Activated CD4-positive, alpha-beta memory T cell treated with anti-CD3 and anti-CD28 coated beads, Interleukin-2, amount 10 ng/mL, durations not matched to agents 7 days and 5 days (primary cell): ENCODE measurements at regions not wholly inside any gene's neighbourhood (a gene's known extent, or its start where the extent isn't known, plus 50 kb on each side); places are given as distances from the start of the nearest gene placed in this dataset.
A peak's percentile ranks its signal among the peaks of the same experiment; 100 is the strongest.
"Not testable (repeated sequence)": the region's sequence is repeated elsewhere in the genome, so short reads cannot be mapped to it uniquely, and the experiment has no call there.

ENCODE experiments used
- CTCF ChIA-PET: fragments of 350-600 bp; sonication (Branson Sonifier 250); formaldehyde crosslinking; loops from one replicate; lab custom pipeline; 2021; ENCODE audit warnings: antibody characterized with exemption, inconsistent platforms; lab: Charles Lee
- POLR2A ChIA-PET: fragments of 350-600 bp; sonication (Branson Sonifier 250); formaldehyde crosslinking; loops from one replicate; lab custom pipeline; 2021; ENCODE audit warnings: antibody characterized with exemption; lab: Charles Lee
- DNase-seq: peaks from one replicate; pipeline ENCODE4 v3.0.0-alpha.2; 2020
- H3K27ac Mint-ChIP-seq: one replicate; pipeline ENCODE4 v1.8.0; 2021; ENCODE audit warnings: mild to moderate bottlenecking, mixed read lengths
- H3K27me3 Mint-ChIP-seq: one replicate; pipeline ENCODE4 v1.8.0; 2021; ENCODE audit warnings: mixed read lengths
- H3K36me3 Mint-ChIP-seq: one replicate; pipeline ENCODE4 v1.8.0; 2021; ENCODE audit warnings: low read depth, mixed read lengths
- H3K4me1 Mint-ChIP-seq: one replicate; pipeline ENCODE4 v1.8.0; 2021; ENCODE audit warnings: mixed read lengths
- H3K4me3 Mint-ChIP-seq: one replicate; pipeline ENCODE4 v1.8.0; 2021; ENCODE audit warnings: mild to moderate bottlenecking, mixed read lengths
- H3K9me3 Mint-ChIP-seq: one replicate; pipeline ENCODE4 v1.8.0; 2021; ENCODE audit warnings: mixed read lengths

- ChIA-PET POLR2A (no interaction called here), CTCF (interaction anchor here (0.6 kb wide), 1 partner anchor 101 kb away, joined by 3 read pairs; no protein-coding TSS in a partner anchor)
- H3K9me3 Mint-ChIP-seq = no peaks in the 10 kb centered on the region
Observed at GRCh38 chr12:131618701-131619100, 92.2 kb upstream of the SFSWAP start.

DNA sequence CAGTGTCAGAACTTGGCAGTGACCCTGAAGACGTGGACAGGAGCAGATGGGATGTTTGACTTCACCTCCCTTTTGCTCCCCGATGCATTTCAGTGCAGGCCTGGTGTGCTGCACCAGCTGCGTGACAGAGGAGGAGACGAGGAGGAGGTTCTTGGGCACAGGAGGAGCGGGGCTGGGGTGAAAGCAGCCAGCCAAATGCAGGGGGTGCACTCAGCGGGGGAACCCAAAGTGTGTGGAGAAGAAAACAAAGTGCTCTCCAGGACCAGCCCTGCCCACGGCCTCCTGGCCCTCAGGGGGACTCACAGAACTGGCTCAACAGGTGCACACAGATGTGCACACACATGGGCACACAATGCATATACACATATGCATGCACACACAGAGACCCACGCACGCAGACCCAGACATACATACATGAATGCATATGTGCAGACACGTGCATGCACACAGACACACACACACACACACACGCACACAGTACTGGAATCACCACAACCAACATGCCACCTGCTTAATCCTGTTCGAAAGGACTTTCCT lies 91.7 kb upstream of the SFSWAP start:
- peaks cover 8% of the 10 kb centered on the region for H3K27me3 Mint-ChIP-seq

More at GRCh38 chr12:131618701-131619100, 92.2 kb upstream of the SFSWAP start:
- peaks cover 8% of the 10 kb centered on the region for H3K27me3 Mint-ChIP-seq
- no peak for DNase-seq
- H3K4me3 Mint-ChIP-seq = no peak overlapping the region
- H3K4me1 Mint-ChIP-seq = no peaks in the 10 kb centered on the region
- H3K36me3 Mint-ChIP-seq = no peaks in the 10 kb centered on the region
- H3K27ac Mint-ChIP-seq = no peak overlapping the region

DNA sequence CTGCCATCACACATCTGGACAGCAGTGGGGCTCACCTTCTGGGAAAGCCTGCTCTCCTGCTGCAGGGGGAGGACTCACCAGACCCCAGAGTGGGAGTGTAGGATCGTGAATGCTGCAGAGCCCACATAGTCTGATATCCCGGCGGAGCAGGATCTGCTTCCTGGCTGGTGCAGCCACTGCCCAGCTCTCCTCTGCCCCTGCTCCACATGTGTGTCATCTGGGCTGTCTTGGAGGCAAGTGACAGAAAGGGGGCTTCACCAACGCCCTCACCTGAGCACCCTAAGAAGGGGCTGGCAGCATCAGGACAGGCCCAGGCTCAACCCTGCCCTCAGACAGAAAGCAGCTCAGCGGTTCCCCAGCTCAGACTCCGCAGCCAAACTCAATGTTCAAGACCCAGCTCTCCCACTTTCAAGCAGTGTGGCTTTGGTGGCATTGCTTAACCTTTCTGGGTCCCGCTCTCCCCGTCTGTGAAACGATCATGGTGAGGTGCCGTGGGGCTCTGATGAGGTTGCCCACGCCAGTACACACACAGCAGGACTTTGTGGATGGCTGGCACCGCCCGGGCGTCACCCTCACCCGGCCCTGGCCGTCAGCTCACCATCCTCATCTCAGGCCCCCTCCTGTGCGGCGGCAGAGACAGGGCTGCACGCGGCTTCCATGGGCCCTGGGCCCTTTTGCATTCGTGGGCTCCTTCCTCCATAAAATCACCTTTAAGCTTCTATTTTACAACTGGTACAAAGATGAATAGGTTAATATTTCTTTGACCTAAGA lies 91.0 kb upstream of the SFSWAP start:
- peaks cover 8% of the 10 kb centered on the region for H3K27me3 Mint-ChIP-seq

More for the DNA sequence above, 91.7 kb upstream of the SFSWAP start:
- CTCF ChIA-PET = no interaction called here
- Mint-ChIP-seq H3K9me3 (no peaks in the 10 kb centered on the region), H3K36me3 (no peaks in the 10 kb centered on the region), H3K4me1 (no peaks in the 10 kb centered on the region), H3K4me3 (no peak overlapping the region), H3K27ac (no peak overlapping the region)
- POLR2A ChIA-PET = no interaction called here
- DNase-seq = no peak

GRCh38 chr12:131620520-131620919 lies 90.4 kb upstream of the SFSWAP start:
- DNase-seq = no peak
- ChIA-PET POLR2A (no interaction called here), CTCF (interaction anchor here (1.2 kb wide), 1 partner anchor 11 kb away, joined by 3 read pairs; no protein-coding TSS in a partner anchor)
- H3K9me3 Mint-ChIP-seq = no peaks in the 10 kb centered on the region
- H3K4me3 Mint-ChIP-seq = no peak overlapping the region
- H3K27ac Mint-ChIP-seq = no peak overlapping the region
- peaks cover 8% of the 10 kb centered on the region for H3K27me3 Mint-ChIP-seq
- no peaks in the 10 kb centered on the region for H3K36me3 Mint-ChIP-seq
- H3K4me1 Mint-ChIP-seq = no peaks in the 10 kb centered on the region

More for the DNA sequence above, 91.0 kb upstream of the SFSWAP start:
- Mint-ChIP-seq H3K9me3 (no peaks in the 10 kb centered on the region), H3K4me3 (no peak overlapping the region), H3K36me3 (no peaks in the 10 kb centered on the region), H3K27ac (no peak overlapping the region), H3K4me1 (no peaks in the 10 kb centered on the region)
- POLR2A ChIA-PET = no interaction called here
- CTCF ChIA-PET = interaction anchor here (1.2 kb wide), 1 partner anchor 10 kb away, joined by 3 read pairs; no protein-coding TSS in a partner anchor
- no peak for DNase-seq

DNA sequence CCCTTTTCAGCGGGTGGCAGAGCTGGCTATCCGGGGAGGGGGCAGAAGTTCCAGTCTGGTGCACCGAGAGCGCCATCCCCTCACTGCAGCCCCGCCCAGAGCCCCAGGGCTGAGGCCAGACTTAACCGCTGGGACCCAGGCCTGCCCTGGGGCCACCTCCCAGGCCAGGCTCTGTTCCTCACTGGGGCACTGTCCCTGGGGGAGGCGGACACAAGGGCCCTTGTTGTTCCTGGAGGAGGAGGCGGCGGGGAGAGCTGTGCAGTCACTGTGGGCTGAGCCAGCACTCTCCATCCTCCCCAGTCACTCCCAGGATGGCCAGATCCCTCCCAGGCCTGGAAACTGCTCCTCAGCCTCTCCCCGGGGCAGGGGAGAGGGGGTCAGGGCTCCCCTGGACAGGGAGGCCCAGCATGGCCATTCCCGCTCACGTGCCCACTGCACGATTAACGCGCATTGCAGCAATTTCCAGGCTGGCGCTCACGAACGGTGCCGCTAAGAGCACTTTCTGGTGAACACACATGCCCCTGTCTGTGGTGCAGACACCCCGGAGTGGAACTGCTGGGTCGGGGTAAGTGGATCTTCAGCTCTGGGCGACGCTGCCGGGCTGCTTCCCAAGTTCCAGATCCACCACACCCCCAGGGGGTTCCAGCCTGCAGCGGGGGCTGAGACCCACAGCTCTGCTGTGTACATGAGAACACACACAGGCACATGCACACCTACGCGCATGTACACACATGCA lies 89.8 kb upstream of the SFSWAP start:
- no peak overlapping the region for H3K4me3 Mint-ChIP-seq
- H3K27me3 Mint-ChIP-seq = peaks cover 8% of the 10 kb centered on the region
- peaks cover under 1% of the 10 kb centered on the region for H3K4me1 Mint-ChIP-seq
- ChIA-PET CTCF (interaction anchor here (1.2 kb wide), 1 partner anchor 12 kb away, joined by 3 read pairs; no protein-coding TSS in a partner anchor), POLR2A (no interaction called here)
- peaks cover under 1% of the 10 kb centered on the region for H3K9me3 Mint-ChIP-seq
- no peak for DNase-seq
- no peak overlapping the region for H3K27ac Mint-ChIP-seq
- no peaks in the 10 kb centered on the region for H3K36me3 Mint-ChIP-seq

DNA sequence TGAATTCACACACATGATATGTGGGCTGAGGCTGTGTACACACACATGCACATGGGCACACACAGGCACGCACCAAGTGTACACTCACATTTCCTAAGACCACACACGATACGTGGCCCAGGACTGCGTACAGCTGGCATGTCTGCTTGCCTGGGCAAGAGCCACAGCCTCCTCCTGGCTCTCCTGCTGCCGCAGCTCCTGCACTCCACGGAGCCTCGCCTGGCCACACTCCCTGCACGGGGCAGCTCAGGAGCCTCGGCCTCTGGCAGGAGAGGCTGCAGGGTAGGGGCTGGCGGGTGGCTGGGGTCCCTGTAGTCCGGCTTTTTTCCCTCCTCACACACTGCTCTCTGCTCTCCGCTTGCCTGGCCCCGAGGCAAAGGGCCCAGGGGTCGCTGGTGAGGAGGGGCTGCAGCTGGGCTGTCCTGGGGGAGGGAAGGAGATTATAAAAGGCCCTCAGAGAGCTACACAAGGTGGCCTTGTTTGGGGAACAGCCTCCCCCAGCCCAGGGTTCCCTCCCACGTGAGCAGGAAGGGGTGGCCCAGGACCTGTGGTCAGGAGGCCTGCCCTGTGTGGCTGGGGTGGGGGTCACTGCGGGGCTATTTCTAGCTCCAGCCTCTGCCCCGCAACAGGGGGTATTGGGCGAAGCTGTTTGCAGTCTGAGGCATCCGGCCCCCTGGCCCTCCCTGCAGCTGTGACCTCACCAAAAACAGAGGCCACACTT lies 89.0 kb upstream of the SFSWAP start:
- H3K4me1 Mint-ChIP-seq = peaks cover 1% of the 10 kb centered on the region
- CTCF ChIA-PET = no interaction called here
- H3K4me3 Mint-ChIP-seq = no peak overlapping the region
- H3K9me3 Mint-ChIP-seq = peaks cover 2% of the 10 kb centered on the region
- DNase-seq = no peak
- no peaks in the 10 kb centered on the region for H3K36me3 Mint-ChIP-seq
- H3K27me3 Mint-ChIP-seq = peaks cover 8% of the 10 kb centered on the region
- H3K27ac Mint-ChIP-seq = no peak overlapping the region
- POLR2A ChIA-PET = no interaction called here

DNA sequence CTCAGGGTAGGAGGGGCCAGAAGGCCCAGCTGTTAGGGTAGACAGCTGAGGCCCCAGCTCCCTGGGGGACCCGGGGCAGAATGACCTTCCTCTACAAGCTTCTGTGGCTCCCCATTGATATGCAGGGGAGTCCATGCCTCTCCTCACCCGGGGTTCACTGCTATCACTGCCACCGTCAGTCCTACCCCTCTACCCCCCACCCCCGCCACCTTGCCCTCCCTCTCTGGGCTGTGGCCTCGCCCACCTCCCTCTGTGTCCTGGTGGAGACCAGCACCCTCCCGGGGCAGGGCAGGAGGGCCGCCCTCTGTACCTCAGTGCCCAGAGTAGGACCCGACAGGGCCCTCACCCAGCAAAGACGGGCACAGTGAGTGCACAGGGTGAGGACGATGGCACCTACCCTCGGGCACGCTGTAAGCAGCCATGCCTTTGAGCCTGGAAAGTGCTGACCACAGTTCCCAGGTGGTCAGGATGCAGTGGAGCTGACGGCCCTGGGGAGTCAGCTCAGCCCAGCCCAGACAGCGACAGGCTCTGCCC lies 88.4 kb upstream of the SFSWAP start:
- Mint-ChIP-seq H3K36me3 (no peaks in the 10 kb centered on the region), H3K4me1 (peaks cover 1% of the 10 kb centered on the region), H3K27me3 (peaks cover 8% of the 10 kb centered on the region), H3K27ac (no peak overlapping the region), H3K9me3 (peaks cover 2% of the 10 kb centered on the region), H3K4me3 (no peak overlapping the region)
- DNase-seq = no peak
- CTCF ChIA-PET = no interaction called here
- POLR2A ChIA-PET = no interaction called here

GRCh38 chr12:131623404-131624368 lies 87.2 kb upstream of the SFSWAP start:
- DNase-seq, H3K36me3 Mint-ChIP-seq, POLR2A ChIA-PET, H3K9me3 Mint-ChIP-seq, CTCF ChIA-PET, H3K27ac Mint-ChIP-seq, H3K27me3 Mint-ChIP-seq, H3K4me1 Mint-ChIP-seq, H3K4me3 Mint-ChIP-seq: not testable (repeated sequence)

DNA sequence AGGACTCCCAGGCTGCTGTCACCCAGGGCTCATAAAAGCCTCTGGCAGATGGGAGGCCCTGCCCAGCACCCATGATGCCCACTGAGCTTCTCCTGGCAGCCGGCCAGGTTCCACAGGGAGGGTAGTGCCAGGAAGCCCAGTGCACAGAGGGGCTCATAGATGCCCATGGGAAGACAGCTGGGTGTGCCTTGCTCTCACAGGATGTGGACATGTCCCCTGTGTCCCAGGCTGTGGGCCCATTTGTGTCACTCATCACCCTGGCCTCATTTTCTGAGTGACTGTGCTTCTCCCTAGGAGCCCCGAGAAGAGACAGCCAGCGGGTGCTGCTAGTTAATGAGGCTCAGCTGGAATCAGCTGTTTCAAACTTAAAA lies 86.5 kb upstream of the SFSWAP start:
- CTCF ChIA-PET, DNase-seq, POLR2A ChIA-PET, H3K27me3 Mint-ChIP-seq, H3K9me3 Mint-ChIP-seq, H3K27ac Mint-ChIP-seq, H3K36me3 Mint-ChIP-seq, H3K4me3 Mint-ChIP-seq, H3K4me1 Mint-ChIP-seq: not testable (repeated sequence)

GRCh38 chr12:131624756-131625501 lies 86.0 kb upstream of the SFSWAP start:
- CTCF ChIA-PET, H3K4me3 Mint-ChIP-seq, POLR2A ChIA-PET, H3K27me3 Mint-ChIP-seq, DNase-seq, H3K4me1 Mint-ChIP-seq, H3K9me3 Mint-ChIP-seq, H3K36me3 Mint-ChIP-seq: not testable (repeated sequence)
- H3K27ac Mint-ChIP-seq = peak overlapping the region; percentile 76

DNA sequence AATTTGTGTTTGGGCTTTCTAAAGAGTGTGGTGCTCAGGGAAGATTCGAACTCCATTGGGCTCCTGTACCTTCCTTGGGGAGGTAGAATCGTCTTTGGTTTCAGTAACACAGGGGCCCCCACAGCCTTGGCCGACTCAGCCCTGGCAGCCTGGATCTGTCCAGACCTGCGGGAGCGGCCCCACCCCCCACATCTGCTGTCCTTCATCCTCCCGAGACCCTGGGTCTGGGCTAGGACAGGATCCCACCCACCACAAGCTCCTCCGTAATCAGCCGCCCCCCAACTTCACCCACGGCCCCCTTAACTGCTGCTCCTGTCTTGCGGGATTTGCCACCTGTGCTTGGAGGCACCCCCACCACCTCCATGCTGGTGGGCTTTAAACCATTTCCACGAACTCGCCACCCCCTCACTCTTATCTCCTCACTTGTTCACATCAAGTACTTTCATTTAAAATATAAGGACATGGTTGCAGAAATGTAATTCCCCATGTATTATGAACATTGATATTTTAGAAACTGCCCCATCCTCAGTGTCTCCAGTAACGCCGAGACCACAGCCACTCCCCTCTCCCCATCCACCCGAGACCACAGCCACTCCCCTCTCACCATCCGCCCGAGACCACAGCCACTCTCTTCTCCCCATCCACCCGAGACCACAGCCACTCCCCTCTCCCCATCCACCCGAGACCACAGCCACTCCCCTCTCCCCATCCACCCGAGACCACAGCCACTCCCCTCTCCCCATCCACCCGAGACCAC lies 84.7 kb upstream of the SFSWAP start:
- H3K27ac Mint-ChIP-seq = peak overlapping the region; percentile 76
- H3K36me3 Mint-ChIP-seq, H3K27me3 Mint-ChIP-seq, CTCF ChIA-PET, POLR2A ChIA-PET, H3K9me3 Mint-ChIP-seq, H3K4me1 Mint-ChIP-seq, H3K4me3 Mint-ChIP-seq, DNase-seq: not testable (repeated sequence)
